ENCODE measurements at regions not wholly inside any gene's neighbourhood (a gene's known extent, or its start where the extent isn't known, plus 50 kb on each side); places are given as distances from the start of the nearest gene placed in this dataset.

- Mint-ChIP-seq H3K4me3 (no peak overlapping the region), H3K27me3 (ENCODE audit: low read depth, poor library complexity) (no peaks in the 10 kb centered on the region), H3K36me3 (ENCODE audit: low read depth) (no peaks in the 10 kb centered on the region), H3K9me3 (no peaks in the 10 kb centered on the region), H3K4me1 (peaks cover 9% of the 10 kb centered on the region), H3K27ac (no peak overlapping the region)
- DNase-seq, result no peak
- TF ChIP-seq CTCF (IDR thresholded peaks at IDR 0.05), result no peak
Measured at GRCh38 chr15:36059596-36059995, 513.6 kb upstream of the DPH6 start.

GRCh38 chr15:36062357-36062756 lies 516.4 kb upstream of the DPH6 start:
- Mint-ChIP-seq H3K27ac (no peak overlapping the region), H3K36me3 (ENCODE audit: low read depth) (no peaks in the 10 kb centered on the region), H3K27me3 (ENCODE audit: low read depth, poor library complexity) (no peaks in the 10 kb centered on the region), H3K9me3 (peaks cover 3% of the 10 kb centered on the region), H3K4me1 (peaks cover 6% of the 10 kb centered on the region), H3K4me3 (no peak overlapping the region)
- no peak for TF ChIP-seq CTCF (IDR thresholded peaks at IDR 0.05)
- DNase-seq, result no peak

GRCh38 chr15:36066757-36067156 lies 512.7 kb upstream of the CDIN1 start:
- Mint-ChIP-seq H3K4me3 (no peak overlapping the region), H3K36me3 (ENCODE audit: low read depth) (no peaks in the 10 kb centered on the region), H3K27ac (no peak overlapping the region), H3K9me3 (peaks cover 3% of the 10 kb centered on the region), H3K27me3 (ENCODE audit: low read depth, poor library complexity) (no peaks in the 10 kb centered on the region), H3K4me1 (no peaks in the 10 kb centered on the region)
- no peak for DNase-seq
- TF ChIP-seq CTCF (IDR thresholded peaks at IDR 0.05), result no peak

- TF ChIP-seq CTCF (IDR thresholded peaks at IDR 0.05), result no peak
- H3K9me3 Mint-ChIP-seq, result peaks cover 3% of the 10 kb centered on the region
- H3K4me3 Mint-ChIP-seq, result no peak overlapping the region
- no peak overlapping the region for H3K27ac Mint-ChIP-seq
- no peaks in the 10 kb centered on the region for H3K36me3 Mint-ChIP-seq (ENCODE audit: low read depth)
- no peaks in the 10 kb centered on the region for H3K27me3 Mint-ChIP-seq (ENCODE audit: low read depth, poor library complexity)
- no peak for DNase-seq
- no peaks in the 10 kb centered on the region for H3K4me1 Mint-ChIP-seq
Measured at GRCh38 chr15:36067483-36068274, 511.7 kb upstream of the CDIN1 start.

DNA sequence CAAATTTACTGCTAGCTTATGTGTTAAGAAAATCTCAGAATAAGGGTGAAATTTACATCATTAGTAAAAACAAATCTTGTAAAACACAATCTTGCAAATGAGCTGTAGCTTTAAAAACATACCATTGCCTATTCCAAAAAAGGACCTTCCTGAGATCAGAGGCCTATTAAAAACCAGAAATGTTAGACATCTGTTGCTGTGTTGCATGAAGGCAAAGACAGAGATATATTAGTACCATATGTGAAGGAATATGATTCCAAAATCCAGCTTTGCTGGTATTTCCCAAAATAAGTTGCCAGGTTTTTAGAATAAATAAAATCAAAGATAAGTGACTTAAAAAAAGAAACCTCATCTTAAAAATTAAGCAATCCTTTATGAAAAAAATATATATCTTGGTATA lies 504.1 kb upstream of the CDIN1 start:
- Mint-ChIP-seq H3K4me1 (peaks cover 5% of the 10 kb centered on the region), H3K4me3 (no peak overlapping the region), H3K9me3 (peaks cover 24% of the 10 kb centered on the region), H3K36me3 (ENCODE audit: low read depth) (peaks cover 14% of the 10 kb centered on the region), H3K27ac (no peak overlapping the region), H3K27me3 (ENCODE audit: low read depth, poor library complexity) (no peaks in the 10 kb centered on the region)
- no peak for TF ChIP-seq CTCF (IDR thresholded peaks at IDR 0.05)
- DNase-seq, result no peak

DNA sequence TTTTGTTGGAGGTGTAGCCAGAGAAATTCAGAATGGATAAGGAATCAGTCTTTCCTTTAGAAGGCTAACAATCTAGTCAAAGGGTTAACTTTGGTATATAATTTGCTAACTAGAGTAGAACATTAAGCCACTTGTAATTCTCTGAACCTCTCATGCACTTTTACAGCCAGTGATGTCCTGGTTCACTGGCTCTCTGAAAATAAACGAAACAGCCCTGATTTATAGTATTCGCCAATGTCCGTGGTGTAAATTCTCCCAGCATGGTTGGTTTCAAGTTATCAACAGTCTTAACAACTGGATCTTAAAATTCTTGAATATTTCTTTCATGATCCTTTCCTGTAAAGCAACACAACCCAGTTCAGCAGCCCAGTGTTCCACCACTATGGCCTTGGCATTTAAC lies 500.4 kb upstream of the CDIN1 start:
- H3K27ac Mint-ChIP-seq, result peak overlapping the region; percentile 50
- peaks cover 5% of the 10 kb centered on the region for H3K4me1 Mint-ChIP-seq
- peaks cover 59% of the 10 kb centered on the region for H3K9me3 Mint-ChIP-seq
- H3K27me3 Mint-ChIP-seq (ENCODE audit: low read depth, poor library complexity), result no peaks in the 10 kb centered on the region
- DNase-seq, result no peak
- H3K4me3 Mint-ChIP-seq, result no peak overlapping the region
- TF ChIP-seq CTCF (IDR thresholded peaks at IDR 0.05), result no peak
- peaks cover 34% of the 10 kb centered on the region for H3K36me3 Mint-ChIP-seq (ENCODE audit: low read depth)
